Esophagus muscularis mucosa (tissue), 4 donors: ENCODE measurements at regions not wholly inside any gene's neighbourhood (a gene's known extent, or its start where the extent isn't known, plus 50 kb on each side); places are given as distances from the start of the nearest gene placed in this dataset.
"Not testable (repeated sequence)": the region's sequence is repeated elsewhere in the genome, so short reads cannot be mapped to it uniquely, and the experiment has no call there.

Source experiments
- DNase-seq: peaks from one replicate; pipeline ENCODE4 v3.0.0-alpha.2; 2017; ENCODE audit errors: extremely low spot score
- H3K27ac ChIP-seq, 4 donors: fragments of 200-600 bp; sonication (generic); replicated peaks in 1 of 4; 1 replicate in 3 of 4; 2 replicates in 1 of 4; pipeline ENCODE4 v1.5.1; 2016 to 2019; ENCODE audit warnings: mild to moderate bottlenecking in 1 of 4
- H3K27me3 ChIP-seq, 4 donors: fragments of 200-600 bp; sonication (generic); one replicate each; pipeline versions ENCODE4 v1.5.1 to v1.6.0; 2016 to 2019
- H3K36me3 ChIP-seq, 4 donors: fragments of 200-600 bp; sonication (generic); one replicate each; pipeline ENCODE4 v1.5.1; 2016 to 2019
- H3K4me1 ChIP-seq, 4 donors: fragments of 200-600 bp; sonication (generic); one replicate each; pipeline ENCODE4 v1.5.1; 2016 to 2019
- H3K4me3 ChIP-seq, 4 donors: fragments of 200-600 bp; sonication (generic); 1 replicate in 2 of 4; 2 replicates in 2 of 4; pipeline ENCODE4 v1.5.1; 2016 to 2019; ENCODE audit warnings: mild to moderate bottlenecking in 4 of 4, moderate library complexity in 1 of 4
- H3K9me3 ChIP-seq, 4 donors: fragments of 200-600 bp; sonication (generic); 1 replicate in 3 of 4; 2 replicates in 1 of 4; pipeline ENCODE4 v1.5.1; 2016 to 2019
- EP300 ChIP-seq: sonication (generic); formaldehyde crosslinking; IDR thresholded peaks from one replicate; pipeline ENCODE4 v1.6.1; 2017; ENCODE audit warnings: antibody characterized with exemption
- POLR2A ChIP-seq: fragments of 450-650 bp; IDR thresholded peaks from one replicate; pipeline ENCODE4 v1.6.1; 2017; ENCODE audit warnings: antibody characterized with exemption, moderate library complexity, mild to moderate bottlenecking, low read depth
- POLR2AphosphoS5 ChIP-seq, 2 donors: sonication (generic); formaldehyde crosslinking; IDR thresholded peaks; one replicate each; pipeline ENCODE4 v1.6.1; 2017; ENCODE audit warnings: antibody characterized with exemption in 2 of 2
- whole genome bisulfite sequencing: methylation state at CpG from one replicate; pipeline ENCODE4 v1.1.5; 2018; 5-methylcytosine and 5-hydroxymethylcytosine counted together
- intact Hi-C: fragments of 100-400 bp; cut with DNase I; formaldehyde crosslinking; loops from one replicate; pipeline ENCODE4 v1.15.1; 2023
- TF ChIP-seq, protein P1 (sequence below), 3 experiments: fragments of 200-600 bp in 2 of 3; fragments of 450-650 bp in 1 of 3; sonication (generic) in 2 of 3; IDR thresholded peaks; one replicate each; pipeline ENCODE4 v1.5.1; 2017 to 2019; ENCODE audit warnings: antibody characterized with exemption in 3 of 3, mild to moderate bottlenecking in 2 of 3, moderate library complexity in 1 of 3

DNA sequence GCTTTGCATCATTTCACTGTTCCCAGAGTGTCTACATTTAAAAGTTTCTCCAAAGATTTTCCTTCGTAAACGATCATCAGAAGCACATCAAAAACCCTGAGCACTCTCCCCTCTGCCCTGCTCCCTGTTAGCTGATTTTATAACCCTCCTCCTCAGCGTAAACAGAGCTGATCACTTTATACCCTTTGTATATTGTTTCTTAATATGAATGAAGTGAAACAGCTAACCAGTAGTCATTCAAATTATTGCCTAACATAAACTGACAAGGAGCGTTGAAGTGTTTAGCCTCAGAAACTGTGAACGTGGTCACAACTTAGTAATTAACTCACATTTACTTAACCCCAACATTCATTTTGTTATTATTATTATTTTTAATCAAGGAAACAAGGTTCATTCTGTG lies 160.0 kb upstream of the FOXF1 start:
- H3K9me3 ChIP-seq: no peaks in the 10 kb centered on the region
- TF ChIP-seq POLR2A (no peak), POLR2AphosphoS5 (IDR thresholded peaks at IDR 0.05) (no peak), EP300 (no peak)
- TF ChIP-seq, protein P1, sequence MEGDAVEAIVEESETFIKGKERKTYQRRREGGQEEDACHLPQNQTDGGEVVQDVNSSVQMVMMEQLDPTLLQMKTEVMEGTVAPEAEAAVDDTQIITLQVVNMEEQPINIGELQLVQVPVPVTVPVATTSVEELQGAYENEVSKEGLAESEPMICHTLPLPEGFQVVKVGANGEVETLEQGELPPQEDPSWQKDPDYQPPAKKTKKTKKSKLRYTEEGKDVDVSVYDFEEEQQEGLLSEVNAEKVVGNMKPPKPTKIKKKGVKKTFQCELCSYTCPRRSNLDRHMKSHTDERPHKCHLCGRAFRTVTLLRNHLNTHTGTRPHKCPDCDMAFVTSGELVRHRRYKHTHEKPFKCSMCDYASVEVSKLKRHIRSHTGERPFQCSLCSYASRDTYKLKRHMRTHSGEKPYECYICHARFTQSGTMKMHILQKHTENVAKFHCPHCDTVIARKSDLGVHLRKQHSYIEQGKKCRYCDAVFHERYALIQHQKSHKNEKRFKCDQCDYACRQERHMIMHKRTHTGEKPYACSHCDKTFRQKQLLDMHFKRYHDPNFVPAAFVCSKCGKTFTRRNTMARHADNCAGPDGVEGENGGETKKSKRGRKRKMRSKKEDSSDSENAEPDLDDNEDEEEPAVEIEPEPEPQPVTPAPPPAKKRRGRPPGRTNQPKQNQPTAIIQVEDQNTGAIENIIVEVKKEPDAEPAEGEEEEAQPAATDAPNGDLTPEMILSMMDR (IDR thresholded peaks at IDR 0.05): no peak
- no peak overlapping the region for H3K4me3 ChIP-seq
- H3K4me1 ChIP-seq: peaks cover 0 to 6% (median 0%) of the 10 kb centered on the region in 4 donors
- intact Hi-C loops: no loop called here
- no peak for DNase-seq
- WGBS: 67% methylated on average over 5 of the region's 5 CpGs
- H3K36me3 ChIP-seq: no peaks in the 10 kb centered on the region
- no peak overlapping the region for H3K27ac ChIP-seq
- no peaks in the 10 kb centered on the region for H3K27me3 ChIP-seq

DNA sequence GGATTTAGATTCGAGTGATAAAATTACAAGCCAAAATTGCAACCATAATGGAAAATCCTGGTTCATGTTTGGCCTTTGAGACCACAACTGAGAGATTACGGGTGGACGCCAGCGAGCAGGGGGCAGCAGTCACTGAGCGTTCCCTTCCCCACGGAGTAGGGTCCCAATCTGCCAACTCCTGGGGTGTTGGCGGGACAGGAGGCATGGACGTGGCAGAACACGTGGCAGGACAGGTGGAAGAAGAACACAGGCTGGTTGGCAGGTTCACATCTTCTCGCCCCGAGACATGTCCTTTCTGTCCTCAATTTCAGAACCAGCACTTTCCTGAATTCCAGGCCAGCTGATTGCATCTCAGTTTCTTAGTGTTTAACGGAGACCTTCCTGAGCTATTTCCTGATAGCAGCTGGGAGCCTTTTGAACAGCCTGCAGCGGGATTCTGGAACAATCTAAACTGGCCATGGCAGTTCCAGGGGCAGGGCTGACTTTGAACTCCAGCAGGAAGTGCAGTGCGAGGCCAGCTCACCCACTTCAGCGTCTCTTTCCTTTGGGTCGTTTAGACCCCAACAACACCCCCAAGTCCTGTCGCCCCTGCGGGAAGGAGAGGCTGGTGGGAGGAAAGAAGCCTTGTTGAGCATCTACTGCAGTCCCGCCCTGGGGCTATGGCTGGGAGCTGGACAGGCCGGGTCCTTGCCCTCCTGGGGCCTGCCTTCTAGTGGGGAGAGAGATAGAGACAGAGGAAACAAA lies 159.1 kb upstream of the FOXF1 start:
- 88% methylated on average over 20 of the region's 20 CpGs for WGBS
- Histone ChIP-seq H3K4me1 (peaks cover 0 to 6% (median 0%) of the 10 kb centered on the region in 4 donors), H3K27ac (no peak overlapping the region), H3K9me3 (peaks cover 0 to 9% (median 5%) of the 10 kb centered on the region in 4 donors), H3K36me3 (no peaks in the 10 kb centered on the region), H3K27me3 (no peaks in the 10 kb centered on the region), H3K4me3 (no peak overlapping the region)
- DNase-seq: no peak
- TF ChIP-seq EP300: no peak
- TF ChIP-seq, protein P1 (IDR thresholded peaks at IDR 0.05): no peak
- TF ChIP-seq POLR2AphosphoS5 (IDR thresholded peaks at IDR 0.05): no peak
- no peak for TF ChIP-seq POLR2A
- intact Hi-C loops: no loop called here

DNA sequence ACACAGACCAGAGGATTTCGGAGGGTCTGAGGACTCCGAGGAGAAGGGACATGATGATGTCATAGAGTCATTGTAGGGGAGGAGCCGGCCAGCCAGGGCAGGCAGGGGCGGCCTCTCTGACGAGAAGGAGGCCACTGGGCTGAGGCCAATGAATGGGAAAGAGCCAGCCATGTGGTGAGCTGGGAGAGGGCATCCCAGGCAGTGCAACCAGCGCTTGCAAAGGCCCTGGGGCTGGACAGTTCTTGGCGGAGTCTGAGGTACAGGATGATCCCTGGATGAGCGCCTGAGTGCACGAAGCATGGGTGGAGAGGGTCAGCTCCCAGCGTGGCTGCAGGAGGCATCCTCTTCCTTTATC lies 158.6 kb upstream of the FOXF1 start:
- H3K36me3 ChIP-seq, H3K4me3 ChIP-seq, H3K27ac ChIP-seq, H3K27me3 ChIP-seq, intact Hi-C loops, DNase-seq, H3K9me3 ChIP-seq, H3K4me1 ChIP-seq: not testable (repeated sequence)
- WGBS: 80% methylated on average over 10 of the region's 10 CpGs

DNA sequence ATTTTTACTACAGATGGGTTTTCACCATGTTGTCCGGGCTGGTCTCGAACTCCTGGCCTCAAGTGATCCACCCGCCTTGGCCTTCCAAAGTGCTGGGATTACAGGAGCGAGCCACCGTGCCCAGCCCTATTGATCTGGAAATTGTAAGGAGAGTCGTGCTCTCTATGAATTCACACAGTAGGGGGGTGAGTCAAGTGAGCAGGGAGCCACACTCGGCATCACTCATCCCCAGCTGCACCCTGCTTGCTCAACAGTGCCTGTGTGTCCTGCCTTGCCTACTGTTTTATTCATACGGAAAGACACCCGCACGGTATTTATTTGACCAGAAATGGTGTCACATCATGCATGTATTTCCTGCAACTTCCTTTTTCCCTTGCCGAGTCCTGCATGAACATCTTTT lies 157.2 kb upstream of the FOXF1 start:
- Histone ChIP-seq H3K4me1 (peaks cover 0 to 6% (median 0%) of the 10 kb centered on the region in 4 donors), H3K4me3 (no peak overlapping the region), H3K9me3 (peaks cover 0 to 10% (median 5%) of the 10 kb centered on the region in 4 donors), H3K27ac (no peak overlapping the region), H3K27me3 (no peaks in the 10 kb centered on the region), H3K36me3 (no peaks in the 10 kb centered on the region)
- intact Hi-C loops: no loop called here
- no peak for DNase-seq
- no peak for TF ChIP-seq EP300
- 91% methylated on average over 10 of the region's 11 CpGs for WGBS

DNA sequence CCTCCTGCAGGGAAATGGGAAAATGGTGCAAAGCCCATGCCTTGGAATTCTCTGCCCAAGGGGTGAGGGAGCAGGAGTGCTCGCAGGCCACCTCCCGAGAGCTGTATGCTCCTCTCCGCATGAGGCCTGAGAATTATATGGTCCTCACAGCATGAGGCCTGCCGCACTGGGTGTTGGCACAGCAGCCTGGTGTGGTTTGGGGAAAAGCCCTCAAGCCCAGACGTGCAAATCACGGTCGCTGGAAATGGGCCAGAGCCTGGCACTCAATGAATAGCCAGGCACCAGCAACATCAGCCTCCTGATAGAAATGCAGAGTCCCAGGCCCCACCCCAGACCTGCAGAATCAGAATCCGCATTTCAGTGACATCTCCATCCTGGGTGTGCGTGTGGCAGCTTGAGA lies 156.4 kb upstream of the FOXF1 start:
- WGBS: 100% methylated on average over 1 of the region's 9 CpGs
- H3K9me3 ChIP-seq: peaks cover 0 to 10% (median 5%) of the 10 kb centered on the region in 4 donors
- H3K27me3 ChIP-seq: no peaks in the 10 kb centered on the region
- intact Hi-C loops: no loop called here
- H3K36me3 ChIP-seq: no peaks in the 10 kb centered on the region
- no peak overlapping the region for H3K4me3 ChIP-seq
- peaks cover 0 to 6% (median 0%) of the 10 kb centered on the region in 4 donors for H3K4me1 ChIP-seq
- TF ChIP-seq EP300 (no peak), POLR2AphosphoS5 (IDR thresholded peaks at IDR 0.05) (no peak), POLR2A (no peak)
- TF ChIP-seq, protein P1 (IDR thresholded peaks at IDR 0.05): no peak
- no peak overlapping the region for H3K27ac ChIP-seq
- no peak for DNase-seq
